ENCODE measurements at regions not wholly inside any gene's neighbourhood (a gene's known extent, or its start where the extent isn't known, plus 50 kb on each side); places are given as distances from the start of the nearest gene placed in this dataset.

GRCh38 chr7:54245020-54245419 lies 297.2 kb upstream of the VSTM2A start:
- no peaks in the 10 kb centered on the region for H3K4me1 ChIP-seq (replicated peaks in 1 of 2)

DNA sequence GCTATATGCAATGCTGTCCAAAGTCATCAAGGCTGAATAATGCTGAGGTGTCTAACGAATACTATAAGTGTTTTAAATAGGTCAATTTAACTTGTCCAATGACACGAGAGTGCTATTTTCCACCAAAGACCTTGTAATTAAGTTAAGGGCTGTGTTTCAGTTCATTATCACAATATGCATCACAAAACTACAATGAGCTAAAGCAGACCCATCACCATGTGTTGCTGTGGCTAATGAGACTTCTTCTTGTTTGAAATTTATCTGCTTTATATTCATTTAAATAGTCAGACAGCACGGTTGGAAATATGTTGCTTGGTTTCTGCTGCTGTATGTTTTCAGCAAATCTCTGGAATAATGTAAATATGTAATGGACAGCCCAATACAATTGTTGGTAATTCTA lies 292.5 kb upstream of the VSTM2A start:
- Histone ChIP-seq H3K9me3 (replicated peaks in 1 of 3) (no peaks in the 10 kb centered on the region), H3K36me3 (replicated peaks in 1 of 2) (no peaks in the 10 kb centered on the region), H3K27me3 (no peaks in the 10 kb centered on the region), H3K4me3 (no peak overlapping the region), H3K4me1 (replicated peaks in 1 of 2) (no peaks in the 10 kb centered on the region), H3K27ac (no peak overlapping the region)
- intact Hi-C loops (cut with DNase I): no loop called here
- no peak for TF ChIP-seq CTCF (IDR thresholded peaks at IDR 0.05)
- no peak for TF ChIP-seq POLR2A (IDR thresholded peaks at IDR 0.05)
- 54 to 75% (median 58%) methylated on average over 3 of the region's 3 CpGs for WGBS, 4 donors
- DNase-seq: no peak

More at GRCh38 chr7:54245020-54245419, 297.2 kb upstream of the VSTM2A start:
- intact Hi-C loops (cut with DNase I): no loop called here
- 39 to 72% (median 66%) methylated on average over 1 of the region's 1 CpG for WGBS, 4 donors
- DNase-seq: no peak
- Histone ChIP-seq H3K9me3 (replicated peaks in 1 of 3) (no peaks in the 10 kb centered on the region), H3K4me3 (no peak overlapping the region), H3K36me3 (replicated peaks in 1 of 2) (no peaks in the 10 kb centered on the region), H3K27me3 (no peaks in the 10 kb centered on the region), H3K27ac (no peak overlapping the region)
- TF ChIP-seq POLR2A (IDR thresholded peaks at IDR 0.05) (no peak), CTCF (IDR thresholded peaks at IDR 0.05) (no peak)

DNA sequence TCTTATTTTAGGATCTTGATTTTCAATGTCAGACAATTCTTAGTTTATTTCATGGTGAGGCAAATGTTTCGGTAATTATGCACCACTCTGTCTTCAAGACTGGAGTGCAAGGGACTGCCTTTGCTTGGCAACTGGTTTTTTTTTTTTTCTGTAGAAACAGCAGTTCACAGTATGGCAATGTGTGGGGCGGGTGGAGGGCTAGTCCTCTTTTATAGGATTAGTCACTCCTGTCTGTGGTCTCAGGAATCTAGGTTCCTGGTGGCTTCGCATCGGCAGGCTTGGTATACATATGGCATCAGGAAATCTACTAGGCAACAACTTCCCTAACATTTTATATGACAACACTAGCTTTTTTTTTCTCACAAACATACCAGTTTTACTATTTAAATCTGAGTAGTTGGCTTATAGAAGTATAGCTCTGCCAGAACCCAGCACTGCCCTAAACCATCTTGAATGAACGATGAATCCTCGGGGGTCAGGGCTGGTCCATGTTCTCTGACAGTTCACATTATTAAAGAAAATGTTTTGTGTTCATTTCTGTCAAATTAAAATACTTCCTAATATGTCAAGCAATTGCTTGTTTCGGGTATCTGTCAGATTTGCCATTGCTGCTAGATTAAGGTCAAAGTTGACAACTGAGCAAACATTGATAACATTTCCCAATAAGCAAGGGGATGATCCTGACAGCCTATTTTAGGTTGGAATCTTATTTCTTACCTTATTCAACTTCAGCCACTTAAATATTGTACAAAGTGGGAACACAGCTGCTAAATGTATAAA lies 289.7 kb upstream of the VSTM2A start:
- DNase-seq: no peak
- no peak overlapping the region for H3K27ac ChIP-seq
- intact Hi-C loops (cut with DNase I): no loop called here
- no peaks in the 10 kb centered on the region for H3K4me1 ChIP-seq (replicated peaks in 1 of 2)
- WGBS, 4 donors: 69 to 78% (median 73%) methylated on average over 7 of the region's 7 CpGs
- H3K9me3 ChIP-seq (replicated peaks in 1 of 3): no peaks in the 10 kb centered on the region
- H3K27me3 ChIP-seq: no peaks in the 10 kb centered on the region
- H3K36me3 ChIP-seq (replicated peaks in 1 of 2): no peaks in the 10 kb centered on the region
- TF ChIP-seq CTCF (IDR thresholded peaks at IDR 0.05) (no peak), POLR2A (IDR thresholded peaks at IDR 0.05) (no peak)
- no peak overlapping the region for H3K4me3 ChIP-seq

DNA sequence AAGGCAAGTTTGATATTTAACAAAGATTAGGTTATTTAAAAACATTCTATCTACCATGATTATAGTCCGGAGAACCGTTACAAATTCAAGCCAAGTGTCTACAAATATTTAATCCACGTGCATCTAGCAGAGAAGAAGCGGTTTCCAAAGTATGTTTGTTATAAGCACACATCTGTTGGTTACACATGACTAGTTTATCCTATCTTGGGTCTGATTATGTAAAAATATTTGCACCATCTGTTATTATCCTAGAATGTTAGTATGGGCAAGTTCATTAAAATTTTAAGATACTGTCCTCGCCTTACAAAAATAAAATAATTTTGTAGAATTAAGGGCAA lies 289.2 kb upstream of the VSTM2A start:
- no peak for TF ChIP-seq POLR2A (IDR thresholded peaks at IDR 0.05)
- no peak for TF ChIP-seq CTCF (IDR thresholded peaks at IDR 0.05)
- intact Hi-C loops (cut with DNase I): no loop called here
- Histone ChIP-seq H3K27ac (no peak overlapping the region), H3K36me3 (replicated peaks in 1 of 2) (no peaks in the 10 kb centered on the region), H3K4me3 (no peak overlapping the region), H3K9me3 (replicated peaks in 1 of 3) (no peaks in the 10 kb centered on the region), H3K27me3 (no peaks in the 10 kb centered on the region), H3K4me1 (replicated peaks in 1 of 2) (no peaks in the 10 kb centered on the region)
- no peak for DNase-seq
- WGBS, 4 donors: 66 to 77% (median 74%) methylated on average over 5 of the region's 5 CpGs

Data from adrenal gland (tissue), 9 donors.